ENCODE measurements at regions not wholly inside any gene's neighbourhood (a gene's known extent, or its start where the extent isn't known, plus 50 kb on each side); places are given as distances from the start of the nearest gene placed in this dataset.

- intact Hi-C loops (cut with DNase I; ENCODE audit: low total_unique reads), result no loop called here
- DNase-seq, result no peak
- Histone ChIP-seq H3K27ac (no peak overlapping the region), H3K9me3 (no peaks in the 10 kb centered on the region), H3K4me3 (no peak overlapping the region), H3K4me1 (no peaks in the 10 kb centered on the region), H3K27me3 (no peaks in the 10 kb centered on the region), H3K36me3 (ENCODE audit: low read depth, missing control alignments) (no peaks in the 10 kb centered on the region)
- TF ChIP-seq POLR2A (IDR thresholded peaks at IDR 0.05) (no peak), CTCF (IDR thresholded peaks at IDR 0.05) (no peak)
- 76 to 89% methylated on average over 3 of the region's 3 CpGs for WGBS, 2 donors
Observed at GRCh38 chr10:113382691-113383090, 170.2 kb upstream of the HABP2 start.

GRCh38 chr10:113384181-113384580 lies 168.7 kb upstream of the HABP2 start:
- intact Hi-C loops (cut with DNase I; ENCODE audit: low total_unique reads), result no loop called here
- Histone ChIP-seq H3K9me3 (no peaks in the 10 kb centered on the region), H3K4me3 (no peak overlapping the region), H3K4me1 (no peaks in the 10 kb centered on the region), H3K27me3 (no peaks in the 10 kb centered on the region), H3K36me3 (ENCODE audit: low read depth, missing control alignments) (no peaks in the 10 kb centered on the region), H3K27ac (peak overlapping the region in 1 of 2 donors; percentile 19)
- TF ChIP-seq POLR2A (IDR thresholded peaks at IDR 0.05) (no peak), CTCF (IDR thresholded peaks at IDR 0.05) (no peak)
- 70 to 79% methylated on average over 4 of the region's 4 CpGs for WGBS, 2 donors
- no peak for DNase-seq

GRCh38 chr10:113385021-113385999 lies 167.5 kb upstream of the HABP2 start:
- intact Hi-C loops (cut with DNase I; ENCODE audit: low total_unique reads), result no loop called here
- TF ChIP-seq CTCF (IDR thresholded peaks at IDR 0.05), result peak; percentile 66 to 72 (median 70)
- TF ChIP-seq POLR2A (IDR thresholded peaks at IDR 0.05), result no peak
- Histone ChIP-seq H3K27ac (peak overlapping the region in 1 of 2 donors; percentile 19), H3K4me3 (no peak overlapping the region), H3K9me3 (no peaks in the 10 kb centered on the region), H3K27me3 (no peaks in the 10 kb centered on the region), H3K4me1 (no peaks in the 10 kb centered on the region), H3K36me3 (ENCODE audit: low read depth, missing control alignments) (no peaks in the 10 kb centered on the region)
- 42 to 44% methylated on average over 11 to 18 of the region's 18 CpGs for WGBS, 2 donors
- DNase-seq, result peak; percentile 90

- WGBS, 2 donors, result 71 to 77% methylated on average over 3 of the region's 3 CpGs
- Histone ChIP-seq H3K36me3 (ENCODE audit: low read depth, missing control alignments) (no peaks in the 10 kb centered on the region), H3K4me3 (no peak overlapping the region), H3K27me3 (no peaks in the 10 kb centered on the region), H3K9me3 (no peaks in the 10 kb centered on the region), H3K4me1 (no peaks in the 10 kb centered on the region), H3K27ac (no peak overlapping the region)
- TF ChIP-seq CTCF (IDR thresholded peaks at IDR 0.05) (no peak), POLR2A (IDR thresholded peaks at IDR 0.05) (no peak)
- DNase-seq, result no peak
- intact Hi-C loops (cut with DNase I; ENCODE audit: low total_unique reads), result no loop called here
Observed at GRCh38 chr10:113386005-113386404, 166.8 kb upstream of the HABP2 start.
